Inferior parietal cortex (tissue), 1 donor: ENCODE measurements at regions not wholly inside any gene's neighbourhood (a gene's known extent, or its start where the extent isn't known, plus 50 kb on each side); places are given as distances from the start of the nearest gene placed in this dataset.
A peak's percentile ranks its signal among the peaks of the same experiment; 100 is the strongest.
"Not testable (repeated sequence)": the region's sequence is repeated elsewhere in the genome, so short reads cannot be mapped to it uniquely, and the experiment has no call there.

Experiments used
- DNase-seq: peaks from one replicate; pipeline ENCODE4 v3.0.0-alpha.2; 2016; ENCODE audit errors: extremely low spot score

- no peak for DNase-seq
Measured at GRCh38 chr18:10247021-10247741, 207.3 kb upstream of the APCDD1 start.

- DNase-seq: no peak
Measured at GRCh38 chr18:10247742-10248082, 206.7 kb upstream of the APCDD1 start.

DNA sequence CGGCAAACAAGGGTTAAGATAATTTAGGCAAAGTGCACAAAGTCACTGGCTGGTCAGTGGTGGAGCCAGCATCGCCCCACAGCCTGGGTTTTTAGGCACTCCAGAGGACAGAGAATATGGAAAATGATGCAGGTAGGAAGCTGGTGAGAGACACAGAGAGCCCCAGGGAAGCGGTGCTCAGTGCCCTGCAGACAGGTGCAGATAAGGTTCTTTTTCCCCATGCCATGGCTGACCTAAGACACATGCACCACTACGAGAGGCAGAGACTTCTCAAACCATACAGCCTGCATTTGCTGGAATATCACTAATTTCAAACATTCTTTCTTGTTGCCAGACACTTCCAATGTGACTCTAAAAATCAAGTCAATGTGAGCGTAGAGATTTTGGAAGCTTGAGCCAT is 205.7 kb upstream of the APCDD1 start:
- no peak for DNase-seq

DNA sequence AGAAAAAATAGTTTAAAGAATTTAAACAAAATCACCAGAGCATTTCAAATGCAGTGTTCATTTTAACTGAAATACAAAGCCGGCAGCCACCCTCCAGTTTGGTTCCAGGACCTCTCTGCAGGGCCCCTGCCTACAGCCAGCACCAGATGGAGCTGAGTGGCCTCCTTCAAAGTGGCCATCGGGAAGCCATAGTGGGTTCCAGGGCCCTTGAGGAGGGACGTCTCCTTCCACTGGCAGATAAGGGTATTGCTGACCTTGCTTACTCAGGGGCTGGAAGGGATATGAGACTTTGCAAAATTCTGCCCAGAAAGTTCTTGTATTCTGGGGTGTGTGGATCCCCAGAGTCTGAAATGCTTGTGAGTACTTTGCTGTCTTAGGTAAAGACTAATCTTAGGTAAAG is 205.2 kb upstream of the APCDD1 start:
- no peak for DNase-seq

GRCh38 chr18:10249801-10250200 is 204.6 kb upstream of the APCDD1 start:
- DNase-seq: no peak

- no peak for DNase-seq
Measured at GRCh38 chr18:10252494-10252893, 201.9 kb upstream of the APCDD1 start.

GRCh38 chr18:10252952-10253705 is 201.3 kb upstream of the APCDD1 start:
- DNase-seq: no peak

DNA sequence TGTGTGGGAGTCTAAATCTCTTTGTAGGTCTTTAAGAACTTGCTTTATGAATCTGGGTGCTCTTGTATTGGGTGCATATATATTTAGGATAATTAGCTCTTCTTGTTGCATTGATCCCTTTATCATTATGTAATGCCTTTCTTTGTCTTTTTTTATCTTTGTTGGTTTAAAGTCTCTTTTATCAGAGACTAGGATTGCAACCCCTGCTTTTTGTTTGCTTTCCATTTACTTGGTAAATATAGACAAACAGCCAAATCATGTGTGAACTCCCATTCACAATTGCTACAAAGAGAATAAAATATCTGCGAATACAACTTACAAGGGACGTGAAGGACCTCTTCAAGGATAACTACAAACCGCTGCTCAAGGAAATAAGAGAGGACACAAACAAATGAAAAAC is 198.2 kb upstream of the APCDD1 start:
- DNase-seq: not testable (repeated sequence)

DNA sequence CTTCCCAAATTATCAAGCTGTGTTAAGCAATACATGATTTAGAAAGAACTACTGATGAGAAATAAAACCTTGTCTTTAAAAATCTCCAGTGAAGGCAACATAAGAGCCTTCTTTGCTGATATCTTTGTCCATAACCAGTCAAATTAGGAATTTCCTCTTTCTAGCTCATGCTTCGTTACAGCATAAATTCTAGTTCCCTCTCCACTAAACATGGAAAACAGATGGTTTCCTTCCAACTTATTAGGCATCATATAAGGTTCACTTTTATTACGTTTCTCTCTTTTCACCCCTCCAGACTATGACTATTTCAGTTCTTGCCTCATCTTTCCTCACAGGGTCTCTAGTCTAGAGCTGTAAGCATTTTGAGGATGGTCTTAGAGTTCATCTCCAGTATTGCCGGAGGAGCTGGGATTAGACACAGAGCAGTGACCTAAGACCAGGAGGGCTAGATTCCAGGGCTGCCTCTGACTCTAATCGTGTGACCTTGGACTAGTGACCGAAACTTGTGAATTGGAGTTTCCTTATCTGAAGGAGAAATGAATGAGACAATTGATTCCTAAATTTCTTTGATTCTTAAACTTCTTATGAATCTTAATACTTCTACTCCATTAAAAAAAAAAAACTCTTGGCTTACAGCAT is 195.5 kb upstream of the APCDD1 start:
- no peak for DNase-seq

- no peak for DNase-seq
Measured at GRCh38 chr18:10259901-10260300, 194.5 kb upstream of the APCDD1 start.

- DNase-seq: no peak
Measured at GRCh38 chr18:10261344-10262276, 192.8 kb upstream of the APCDD1 start.

DNA sequence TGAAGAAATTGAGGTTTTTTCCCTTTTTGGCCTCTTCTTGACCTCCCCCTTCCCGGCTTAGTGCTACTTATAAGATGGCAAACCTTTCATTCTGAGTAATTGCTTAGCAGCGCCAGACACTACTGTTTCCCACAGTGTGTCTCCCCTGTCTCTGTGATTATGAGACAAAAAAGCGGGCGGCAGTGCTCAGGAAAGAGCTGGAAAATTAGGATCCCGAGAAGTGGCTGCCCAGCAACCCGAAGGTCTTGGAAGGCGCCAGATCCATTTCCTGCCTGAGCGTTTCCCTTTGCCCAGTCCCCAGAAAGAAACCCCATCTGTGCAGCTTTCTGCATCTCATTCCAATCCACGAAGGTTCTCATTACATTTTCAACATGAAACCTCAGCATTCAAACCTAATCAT is 191.9 kb upstream of the APCDD1 start:
- DNase-seq: no peak

GRCh38 chr18:10264260-10264659 is 190.2 kb upstream of the APCDD1 start:
- no peak for DNase-seq

GRCh38 chr18:10265560-10266333 is 188.7 kb upstream of the APCDD1 start:
- no peak for DNase-seq

GRCh38 chr18:10266334-10266590 is 188.2 kb upstream of the APCDD1 start:
- DNase-seq: no peak

- DNase-seq: no peak
Measured at GRCh38 chr18:10269261-10269660, 185.2 kb upstream of the APCDD1 start.

DNA sequence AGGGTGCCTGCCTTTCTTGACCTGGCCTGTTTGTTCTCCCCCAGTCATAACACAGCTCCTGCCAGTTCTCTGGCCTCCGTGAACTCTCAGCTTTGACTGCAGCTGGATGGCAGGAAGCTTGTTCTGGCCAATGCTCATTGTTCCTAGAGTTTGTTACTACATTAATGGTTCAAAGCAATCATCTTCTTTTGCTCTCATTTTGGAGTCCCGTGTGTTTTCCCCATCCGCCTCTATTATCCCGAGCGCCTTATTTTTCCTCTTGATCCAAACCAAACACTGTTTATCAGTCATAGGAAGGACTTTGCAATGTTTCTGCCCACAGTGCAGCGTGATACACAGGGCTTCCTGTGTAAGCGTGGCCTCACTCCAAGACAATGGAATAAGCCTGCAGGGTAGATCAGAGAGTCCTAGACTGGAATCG is 184.3 kb upstream of the APCDD1 start:
- DNase-seq: peak; percentile 38

- DNase-seq: no peak
Measured at GRCh38 chr18:10271481-10271880, 183.0 kb upstream of the APCDD1 start.

- no peak for DNase-seq
Measured at GRCh38 chr18:10274301-10274700, 180.1 kb upstream of the APCDD1 start.

DNA sequence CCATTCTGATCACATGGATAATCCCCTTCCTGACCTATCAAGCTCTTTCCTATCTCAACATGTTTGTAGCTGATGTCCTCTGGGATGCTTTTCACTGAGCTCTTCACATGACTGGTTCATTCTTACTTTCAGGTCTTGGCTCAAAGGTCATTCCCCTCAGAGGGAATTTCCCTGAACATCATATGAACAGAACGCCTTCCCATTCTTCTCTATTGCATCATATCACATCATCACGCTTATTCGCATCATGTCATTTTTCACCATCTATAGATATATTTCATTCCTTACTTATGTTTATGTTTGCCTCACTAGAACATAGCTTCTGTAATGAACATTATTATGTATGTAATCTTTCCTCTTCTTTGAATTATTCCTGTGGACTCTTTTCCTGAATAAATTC is 178.9 kb upstream of the APCDD1 start:
- DNase-seq: no peak

DNA sequence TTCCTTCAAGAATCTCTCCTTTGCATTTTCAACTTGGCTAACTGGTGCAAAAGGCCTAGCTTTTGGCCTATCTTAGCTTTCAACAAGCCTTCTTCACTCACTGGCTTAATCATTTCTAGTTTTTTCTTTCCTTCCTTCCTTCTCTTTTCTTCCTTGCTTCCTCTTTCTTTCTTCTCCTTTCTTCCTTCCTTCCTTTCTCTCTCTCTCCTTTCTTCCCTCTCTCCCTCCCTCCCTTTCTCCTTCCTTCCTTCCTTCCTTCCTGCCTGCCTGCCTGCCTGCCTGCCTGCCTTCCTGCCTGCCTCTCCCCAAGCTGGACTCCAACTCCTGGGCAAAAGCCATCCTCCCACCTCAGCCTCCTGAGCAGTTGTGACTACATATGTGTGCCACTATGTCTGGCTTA is 176.2 kb upstream of the APCDD1 start:
- no peak for DNase-seq
